GM21825 (cell line): ENCODE measurements at regions not wholly inside any gene's neighbourhood (a gene's known extent, or its start where the extent isn't known, plus 50 kb on each side); places are given as distances from the start of the nearest gene placed in this dataset.

Experiments
- ATAC-seq: cut with Tn5 transposase; IDR thresholded peaks from one replicate; pipeline ENCODE4 v1.9.1; 2021; ENCODE audit warnings: mild to moderate bottlenecking, moderate library complexity; ENCODE audit not compliant: unreplicated experiment

GRCh38 chr10:44807451-44807850 is 103.7 kb upstream of the TMEM72 start:
- ATAC-seq: no peak

GRCh38 chr10:44809647-44810046 is 101.5 kb upstream of the TMEM72 start:
- ATAC-seq: no peak

GRCh38 chr10:44811072-44811471 is 100.1 kb upstream of the TMEM72 start:
- no peak for ATAC-seq

- ATAC-seq: no peak
These were observed 97.9 kb upstream of the TMEM72 start for GRCh38 chr10:44813201-44813600.

GRCh38 chr10:44814929-44815328 is 96.2 kb upstream of the TMEM72 start:
- no peak for ATAC-seq

GRCh38 chr10:44818041-44818649 is 93.0 kb upstream of the TMEM72 start:
- ATAC-seq: no peak

- no peak for ATAC-seq
These were observed 92.4 kb upstream of the TMEM72 start for GRCh38 chr10:44818701-44819127.

- ATAC-seq: no peak
These were observed 91.0 kb upstream of the TMEM72 start for GRCh38 chr10:44820094-44820493.

GRCh38 chr10:44821290-44821689 is 89.8 kb upstream of the TMEM72 start:
- ATAC-seq: no peak

- no peak for ATAC-seq
These were observed 88.8 kb upstream of the TMEM72 start for GRCh38 chr10:44822349-44822748.

GRCh38 chr10:44822966-44823365 is 88.2 kb upstream of the TMEM72 start:
- no peak for ATAC-seq

- ATAC-seq: no peak
These were observed 86.5 kb upstream of the TMEM72 start for GRCh38 chr10:44824607-44825006.

GRCh38 chr10:44827431-44828006 is 83.6 kb upstream of the TMEM72 start:
- ATAC-seq: no peak

GRCh38 chr10:44828508-44829142 is 82.5 kb upstream of the TMEM72 start:
- ATAC-seq: no peak

GRCh38 chr10:44829426-44829825 is 81.7 kb upstream of the TMEM72 start:
- ATAC-seq: no peak

GRCh38 chr10:44830022-44830421 is 81.1 kb upstream of the TMEM72 start:
- ATAC-seq: no peak

- no peak for ATAC-seq
These were observed 79.6 kb upstream of the TMEM72 start for GRCh38 chr10:44831581-44831980.

GRCh38 chr10:44832595-44833390 is 78.3 kb upstream of the TMEM72 start:
- no peak for ATAC-seq

GRCh38 chr10:44834131-44834530 is 77.0 kb upstream of the TMEM72 start:
- no peak for ATAC-seq

GRCh38 chr10:44835300-44835699 is 75.8 kb upstream of the TMEM72 start:
- ATAC-seq: no peak

- ATAC-seq: no peak
These were observed 67.7 kb upstream of the TMEM72 start for GRCh38 chr10:44843484-44843883.
